IPS-20b (cell line): ENCODE measurements at regions not wholly inside any gene's neighbourhood (a gene's known extent, or its start where the extent isn't known, plus 50 kb on each side); places are given as distances from the start of the nearest gene placed in this dataset.

Source experiments
- H3K27ac ChIP-seq: one replicate; pipeline ENCODE4 v1.5.1; 2013; ENCODE audit warnings: low read length
- H3K27me3 ChIP-seq: 2 replicates; pipeline ENCODE4 v1.6.1; 2013; ENCODE audit warnings: mild to moderate bottlenecking, low read length, inconsistent platforms; ENCODE audit not compliant: insufficient read depth
- H3K36me3 ChIP-seq: 2 replicates; pipeline ENCODE4 v1.6.1; 2013; ENCODE audit warnings: low read depth, mild to moderate bottlenecking, inconsistent platforms, low read length, moderate library complexity; ENCODE audit not compliant: insufficient read depth
- H3K4me1 ChIP-seq: 2 replicates; pipeline ENCODE4 v1.6.1; 2013; ENCODE audit warnings: mild to moderate bottlenecking, control low read depth, inconsistent platforms, low read length, moderate library complexity; ENCODE audit not compliant: insufficient read depth
- H3K4me3 ChIP-seq: 2 replicates; pipeline ENCODE4 v1.5.1; 2013; ENCODE audit warnings: mild to moderate bottlenecking, low read length, inconsistent platforms
- H3K9ac ChIP-seq: 2 replicates; pipeline ENCODE4 v1.6.1; 2013; ENCODE audit warnings: low read depth, mild to moderate bottlenecking, inconsistent platforms, low read length, moderate library complexity
- H3K9me3 ChIP-seq: 2 replicates; pipeline ENCODE4 v1.6.1; 2013; ENCODE audit warnings: mild to moderate bottlenecking, low read depth, low read length, inconsistent platforms; ENCODE audit not compliant: insufficient read depth

- Histone ChIP-seq H3K4me1 (peaks cover 3% of the 10 kb centered on the region; the same call in 1 of the 2 replicates), H3K27me3 (no peaks in the 10 kb centered on the region), H3K9ac (no peak overlapping the region), H3K4me3 (no peak overlapping the region), H3K36me3 (no peaks in the 10 kb centered on the region), H3K27ac (no peak overlapping the region), H3K9me3 (no peaks in the 10 kb centered on the region)
Measured at GRCh38 chr12:86772696-86773095, 516.5 kb upstream of the MGAT4C start.

GRCh38 chr12:86770871-86771270, 514.7 kb upstream of the MGAT4C start:
- H3K9me3 ChIP-seq = no peaks in the 10 kb centered on the region
- H3K27ac ChIP-seq = no peak overlapping the region
- H3K4me1 ChIP-seq = peaks cover 3% of the 10 kb centered on the region; the same call in 1 of the 2 replicates
- no peaks in the 10 kb centered on the region for H3K36me3 ChIP-seq
- no peak overlapping the region for H3K9ac ChIP-seq
- no peaks in the 10 kb centered on the region for H3K27me3 ChIP-seq
- no peak overlapping the region for H3K4me3 ChIP-seq

GRCh38 chr12:86748894-86749293, 492.7 kb upstream of the MGAT4C start:
- Histone ChIP-seq H3K27me3 (no peaks in the 10 kb centered on the region), H3K4me3 (no peak overlapping the region), H3K27ac (no peak overlapping the region), H3K4me1 (no peaks in the 10 kb centered on the region), H3K9ac (no peak overlapping the region), H3K9me3 (no peaks in the 10 kb centered on the region), H3K36me3 (no peaks in the 10 kb centered on the region)

- Histone ChIP-seq H3K36me3 (no peaks in the 10 kb centered on the region), H3K27me3 (no peaks in the 10 kb centered on the region), H3K9me3 (no peaks in the 10 kb centered on the region), H3K4me3 (no peak overlapping the region), H3K27ac (no peak overlapping the region), H3K4me1 (no peaks in the 10 kb centered on the region), H3K9ac (no peak overlapping the region)
Measured at GRCh38 chr12:86744547-86745212, 488.5 kb upstream of the MGAT4C start.

- Histone ChIP-seq H3K36me3 (no peaks in the 10 kb centered on the region), H3K27me3 (no peaks in the 10 kb centered on the region), H3K9me3 (no peaks in the 10 kb centered on the region), H3K9ac (no peak overlapping the region), H3K27ac (no peak overlapping the region), H3K4me1 (no peaks in the 10 kb centered on the region), H3K4me3 (no peak overlapping the region)
Measured at GRCh38 chr12:86743875-86744536, 487.8 kb upstream of the MGAT4C start.

- Histone ChIP-seq H3K27me3 (no peaks in the 10 kb centered on the region), H3K27ac (no peak overlapping the region), H3K9me3 (no peaks in the 10 kb centered on the region), H3K36me3 (no peaks in the 10 kb centered on the region), H3K9ac (no peak overlapping the region), H3K4me1 (no peaks in the 10 kb centered on the region), H3K4me3 (no peak overlapping the region)
Measured at GRCh38 chr12:86741531-86741930, 485.3 kb upstream of the MGAT4C start.

GRCh38 chr12:86735851-86736250, 479.7 kb upstream of the MGAT4C start:
- Histone ChIP-seq H3K27ac (no peak overlapping the region), H3K4me3 (no peak overlapping the region), H3K9ac (no peak overlapping the region), H3K27me3 (no peaks in the 10 kb centered on the region), H3K9me3 (peaks cover 4% of the 10 kb centered on the region; the same call in 1 of the 2 replicates), H3K36me3 (no peaks in the 10 kb centered on the region), H3K4me1 (no peaks in the 10 kb centered on the region)

GRCh38 chr12:86735072-86735471, 478.9 kb upstream of the MGAT4C start:
- no peak overlapping the region for H3K4me3 ChIP-seq
- no peak overlapping the region for H3K27ac ChIP-seq
- peaks cover 4% of the 10 kb centered on the region; the same call in 1 of the 2 replicates for H3K9me3 ChIP-seq
- H3K9ac ChIP-seq = no peak overlapping the region
- no peaks in the 10 kb centered on the region for H3K27me3 ChIP-seq
- no peaks in the 10 kb centered on the region for H3K36me3 ChIP-seq
- no peaks in the 10 kb centered on the region for H3K4me1 ChIP-seq

GRCh38 chr12:86730233-86730632, 474.0 kb upstream of the MGAT4C start:
- Histone ChIP-seq H3K4me1 (no peaks in the 10 kb centered on the region), H3K9me3 (peaks cover 4% of the 10 kb centered on the region; the same call in 1 of the 2 replicates), H3K36me3 (no peaks in the 10 kb centered on the region), H3K27me3 (no peaks in the 10 kb centered on the region), H3K4me3 (no peak overlapping the region), H3K9ac (no peak overlapping the region), H3K27ac (no peak overlapping the region)

GRCh38 chr12:86729739-86730138, 473.5 kb upstream of the MGAT4C start:
- Histone ChIP-seq H3K27me3 (no peaks in the 10 kb centered on the region), H3K27ac (no peak overlapping the region), H3K4me3 (no peak overlapping the region), H3K9ac (no peak overlapping the region), H3K4me1 (no peaks in the 10 kb centered on the region), H3K36me3 (no peaks in the 10 kb centered on the region), H3K9me3 (peaks cover 4% of the 10 kb centered on the region; the same call in 1 of the 2 replicates)

- Histone ChIP-seq H3K4me3 (no peak overlapping the region), H3K27me3 (no peaks in the 10 kb centered on the region), H3K4me1 (no peaks in the 10 kb centered on the region), H3K27ac (no peak overlapping the region), H3K9ac (no peak overlapping the region), H3K9me3 (peaks cover 4% of the 10 kb centered on the region; the same call in 1 of the 2 replicates), H3K36me3 (no peaks in the 10 kb centered on the region)
Measured at GRCh38 chr12:86727160-86727559, 471.0 kb upstream of the MGAT4C start.

- Histone ChIP-seq H3K9me3 (no peaks in the 10 kb centered on the region), H3K9ac (no peak overlapping the region), H3K4me1 (no peaks in the 10 kb centered on the region), H3K4me3 (no peak overlapping the region), H3K36me3 (no peaks in the 10 kb centered on the region), H3K27ac (no peak overlapping the region), H3K27me3 (no peaks in the 10 kb centered on the region)
Measured at GRCh38 chr12:86724716-86725115, 468.5 kb upstream of the MGAT4C start.
